ENCODE measurements at regions not wholly inside any gene's neighbourhood (a gene's known extent, or its start where the extent isn't known, plus 50 kb on each side); places are given as distances from the start of the nearest gene placed in this dataset.

GRCh38 chr2:23026671-23027070 lies 358.3 kb upstream of the KLHL29 start:
- TF ChIP-seq PKNOX1 (IDR thresholded peaks at IDR 0.05) (no peak), ZNF384 (IDR thresholded peaks at IDR 0.05) (no peak), HDGF (IDR thresholded peaks at IDR 0.05; ENCODE audit: borderline replicate concordance) (no peak), L3MBTL2 (conservative IDR thresholded peaks at IDR 0.05) (no peak), CTBP1 (IDR thresholded peaks at IDR 0.05; ENCODE audit: borderline replicate concordance) (no peak), FOXM1 (IDR thresholded peaks at IDR 0.05; ENCODE audit: borderline replicate concordance) (no peak), TARDBP (IDR thresholded peaks at IDR 0.05) (no peak), SP1 (IDR thresholded peaks at IDR 0.05) (no peak), SUZ12 (IDR thresholded peaks at IDR 0.05) (no peak), FOXK2 (IDR thresholded peaks at IDR 0.05) (no peak), LEF1 (IDR thresholded peaks at IDR 0.05; ENCODE audit: borderline replicate concordance) (no peak), BHLHE40 (IDR thresholded peaks at IDR 0.05; ENCODE audit: borderline replicate concordance) (no peak), FOXA1 (IDR thresholded peaks at IDR 0.05) (no peak)
